Fibroblast of lung (primary cell): ENCODE measurements at regions not wholly inside any gene's neighbourhood (a gene's known extent, or its start where the extent isn't known, plus 50 kb on each side); places are given as distances from the start of the nearest gene placed in this dataset.

ENCODE experiments used
- CTCF ChIP-seq, 2 donors: IDR thresholded peaks in 1 of 2; conservative IDR thresholded peaks in 1 of 2; 1 replicate in 1 of 2; 2 replicates in 1 of 2; pipeline ENCODE4 v1.5.1; 2011 to 2012; ENCODE audit warnings: low read length in 2 of 2, control low read depth in 1 of 2, inconsistent platforms in 1 of 2, low read depth in 1 of 2, mild to moderate bottlenecking in 1 of 2
- EZH2 ChIP-seq: IDR thresholded peaks from 2 replicates; pipeline ENCODE4 v1.5.1; 2012; ENCODE audit warnings: low read length, control low read depth, mild to moderate bottlenecking; ENCODE audit errors: missing control alignments

- TF ChIP-seq CTCF (conservative IDR thresholded peaks at IDR 0.05 in 1 of 2, IDR thresholded peaks at IDR 0.05 in 1 of 2; ENCODE audit: low read depth in 1 of 2, low read length in 2 of 2) (no peak), EZH2 (no peak)
Measured at GRCh38 chr22:47465222-47465621, 702.8 kb downstream of the TBC1D22A start.
